HG03439 (cell line): ENCODE measurements at regions not wholly inside any gene's neighbourhood (a gene's known extent, or its start where the extent isn't known, plus 50 kb on each side); places are given as distances from the start of the nearest gene placed in this dataset.
A peak's percentile ranks its signal among the peaks of the same experiment; 100 is the strongest.
"Not testable (repeated sequence)": the region's sequence is repeated elsewhere in the genome, so short reads cannot be mapped to it uniquely, and the experiment has no call there.

Experiments
- ATAC-seq: cut with Tn5 transposase; IDR thresholded peaks from one replicate; pipeline ENCODE4 v1.9.1; 2021; ENCODE audit warnings: mild to moderate bottlenecking, moderate library complexity; ENCODE audit not compliant: unreplicated experiment

GRCh38 chr1:194487172-194487571, 1300.8 kb upstream of the B3GALT2 start:
- no peak for ATAC-seq

- ATAC-seq, result no peak
Observed at GRCh38 chr1:194485432-194485831, 1299.0 kb upstream of the B3GALT2 start.

- ATAC-seq, result no peak
Observed at GRCh38 chr1:194478731-194479130, 1292.3 kb upstream of the B3GALT2 start.

GRCh38 chr1:194477908-194478307, 1291.5 kb upstream of the B3GALT2 start:
- peak; percentile 77 for ATAC-seq

GRCh38 chr1:194476872-194477271, 1290.5 kb upstream of the B3GALT2 start:
- ATAC-seq, result no peak

GRCh38 chr1:194476351-194476750, 1289.9 kb upstream of the B3GALT2 start:
- no peak for ATAC-seq

GRCh38 chr1:194474701-194475100, 1288.3 kb upstream of the B3GALT2 start:
- no peak for ATAC-seq

- ATAC-seq, result no peak
Observed at GRCh38 chr1:194473766-194474165, 1287.4 kb upstream of the B3GALT2 start.

- ATAC-seq, result no peak
Observed at GRCh38 chr1:194469282-194469681, 1282.9 kb upstream of the B3GALT2 start.

- ATAC-seq, result no peak
Observed at GRCh38 chr1:194466706-194467105, 1280.3 kb upstream of the B3GALT2 start.

- no peak for ATAC-seq
Observed at GRCh38 chr1:194447636-194448035, 1261.2 kb upstream of the B3GALT2 start.

GRCh38 chr1:194445244-194445643, 1258.8 kb upstream of the B3GALT2 start:
- no peak for ATAC-seq

GRCh38 chr1:194442901-194443575, 1256.6 kb upstream of the B3GALT2 start:
- no peak for ATAC-seq

- no peak for ATAC-seq
Observed at GRCh38 chr1:194437135-194437534, 1250.7 kb upstream of the B3GALT2 start.

GRCh38 chr1:194431121-194431520, 1244.7 kb upstream of the B3GALT2 start:
- ATAC-seq, result no peak

- ATAC-seq, result no peak
Observed at GRCh38 chr1:194420706-194421105, 1234.3 kb upstream of the B3GALT2 start.

- ATAC-seq, result no peak
Observed at GRCh38 chr1:194419721-194420120, 1233.3 kb upstream of the B3GALT2 start.

GRCh38 chr1:194410756-194411155, 1224.3 kb upstream of the B3GALT2 start:
- no peak for ATAC-seq

- not testable (repeated sequence) for ATAC-seq
Observed at GRCh38 chr1:194407238-194407637, 1220.8 kb upstream of the B3GALT2 start.

- ATAC-seq, result no peak
Observed at GRCh38 chr1:194394676-194395075, 1208.3 kb upstream of the B3GALT2 start.

- no peak for ATAC-seq
Observed at GRCh38 chr1:194387531-194387930, 1201.1 kb upstream of the B3GALT2 start.

- ATAC-seq, result no peak
Observed at GRCh38 chr1:194378517-194378916, 1192.1 kb upstream of the B3GALT2 start.

- ATAC-seq, result no peak
Observed at GRCh38 chr1:194374649-194375048, 1188.2 kb upstream of the B3GALT2 start.
